Natural killer cell (primary cell): ENCODE measurements at regions not wholly inside any gene's neighbourhood (a gene's known extent, or its start where the extent isn't known, plus 50 kb on each side); places are given as distances from the start of the nearest gene placed in this dataset.
"Not testable (repeated sequence)": the region's sequence is repeated elsewhere in the genome, so short reads cannot be mapped to it uniquely, and the experiment has no call there.

Source experiments
- ATAC-seq, 3 donors: fragments of 150-1000 bp in 2 of 3; fragments of 200-7000 bp in 1 of 3; cut with Tn5 transposase; 1 replicate in 1 of 3; 2 replicates in 2 of 3; pipeline ENCODE4 v1.10.0; 2021; ENCODE audit warnings: mild to moderate bottlenecking in 2 of 3, moderate library complexity in 2 of 3
- DNase-seq, 2 donors: peaks; one replicate each; pipeline versions ENCODE4 v3.0.0 to v3.0.0-alpha.2; 2013 to 2021; ENCODE audit warnings: mixed read lengths in 1 of 2
- H3K27ac ChIP-seq: one replicate; pipeline ENCODE4 v1.5.1; 2013; ENCODE audit warnings: mild to moderate bottlenecking, low read length
- H3K27me3 ChIP-seq: one replicate; pipeline ENCODE4 v1.6.1; 2013; ENCODE audit warnings: low read length; ENCODE audit not compliant: control insufficient read depth, insufficient read depth
- H3K36me3 ChIP-seq: one replicate; pipeline ENCODE4 v1.6.1; 2013; ENCODE audit warnings: low read length; ENCODE audit not compliant: control insufficient read depth, insufficient read depth
- H3K4me1 ChIP-seq: one replicate; pipeline ENCODE4 v1.6.1; 2013; ENCODE audit warnings: low read length; ENCODE audit not compliant: control insufficient read depth, insufficient read depth
- H3K4me3 ChIP-seq: one replicate; pipeline ENCODE4 v1.5.1; 2013; ENCODE audit warnings: low read length
- H3K9me3 ChIP-seq: one replicate; pipeline ENCODE4 v1.6.1; 2013; ENCODE audit warnings: low read length; ENCODE audit not compliant: control insufficient read depth, insufficient read depth
- H3K27ac Mint-ChIP-seq, 2 donors: one replicate each; pipeline ENCODE4 v1.8.0; 2022; ENCODE audit warnings: mild to moderate bottlenecking in 2 of 2, mixed read lengths in 2 of 2, moderate library complexity in 1 of 2
- H3K27me3 Mint-ChIP-seq, 2 donors: one replicate each; pipeline ENCODE4 v1.8.0; 2022; ENCODE audit warnings: low read depth in 2 of 2, mixed read lengths in 2 of 2
- H3K36me3 Mint-ChIP-seq: one replicate; pipeline ENCODE4 v1.8.0; 2022; ENCODE audit warnings: mixed read lengths
- H3K4me1 Mint-ChIP-seq, 2 donors: one replicate each; pipeline ENCODE4 v1.8.0; 2022; ENCODE audit warnings: mixed read lengths in 2 of 2
- H3K4me3 Mint-ChIP-seq: one replicate; pipeline ENCODE4 v1.8.0; 2022; ENCODE audit warnings: mild to moderate bottlenecking, moderate library complexity, mixed read lengths
- H3K9me3 Mint-ChIP-seq, 2 donors: one replicate each; pipeline ENCODE4 v1.8.0; 2022; ENCODE audit warnings: mixed read lengths in 2 of 2
- WGBS: methylation state at CpG from one replicate; pipeline ENCODE4 v1.1.7; 2013; ENCODE audit warnings: missing lambda C conversion rate; ENCODE audit not compliant: insufficient coverage; 5-methylcytosine and 5-hydroxymethylcytosine counted together
- intact Hi-C: fragments of 100-400 bp; cut with micrococcal nuclease; formaldehyde crosslinking; loops from one replicate; pipeline ENCODE4 v1.14.2; 2022
- TF ChIP-seq, protein P1 (sequence below): fragments of 200-600 bp; IDR thresholded peaks from one replicate; pipeline ENCODE4 v1.8.0; 2022; ENCODE audit warnings: antibody characterized with exemption

DNA sequence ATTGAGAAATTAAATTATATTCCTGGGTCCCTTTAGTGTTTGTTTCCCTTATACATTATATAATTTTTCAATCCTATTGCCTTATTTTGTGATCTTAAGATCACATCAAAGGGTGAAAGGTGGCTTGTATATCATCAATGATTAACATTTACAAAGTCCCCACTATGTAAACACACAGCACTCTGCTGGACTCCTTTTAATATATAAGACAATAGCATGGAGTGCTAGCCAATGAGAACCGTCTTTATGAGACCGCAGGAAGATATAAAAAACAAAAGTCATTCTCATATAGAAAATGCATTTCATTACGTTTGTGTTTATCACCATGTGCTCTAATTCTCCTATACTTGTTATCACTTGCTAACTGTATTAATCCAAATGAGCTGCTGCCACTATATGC is 108.5 kb downstream of the HOXA1 start:
- DNase-seq (no peak), ATAC-seq (no peak)
- H3K27me3 ChIP-seq: no peaks in the 10 kb centered on the region
- 88% methylated on average over 1 of the region's 3 CpGs for WGBS
- no peaks in the 10 kb centered on the region for H3K36me3 ChIP-seq
- intact Hi-C loops: no loop called here
- H3K36me3 Mint-ChIP-seq: no peaks in the 10 kb centered on the region
- no peak overlapping the region for H3K27ac ChIP-seq
- no peaks in the 10 kb centered on the region for H3K9me3 Mint-ChIP-seq
- TF ChIP-seq, protein P1, sequence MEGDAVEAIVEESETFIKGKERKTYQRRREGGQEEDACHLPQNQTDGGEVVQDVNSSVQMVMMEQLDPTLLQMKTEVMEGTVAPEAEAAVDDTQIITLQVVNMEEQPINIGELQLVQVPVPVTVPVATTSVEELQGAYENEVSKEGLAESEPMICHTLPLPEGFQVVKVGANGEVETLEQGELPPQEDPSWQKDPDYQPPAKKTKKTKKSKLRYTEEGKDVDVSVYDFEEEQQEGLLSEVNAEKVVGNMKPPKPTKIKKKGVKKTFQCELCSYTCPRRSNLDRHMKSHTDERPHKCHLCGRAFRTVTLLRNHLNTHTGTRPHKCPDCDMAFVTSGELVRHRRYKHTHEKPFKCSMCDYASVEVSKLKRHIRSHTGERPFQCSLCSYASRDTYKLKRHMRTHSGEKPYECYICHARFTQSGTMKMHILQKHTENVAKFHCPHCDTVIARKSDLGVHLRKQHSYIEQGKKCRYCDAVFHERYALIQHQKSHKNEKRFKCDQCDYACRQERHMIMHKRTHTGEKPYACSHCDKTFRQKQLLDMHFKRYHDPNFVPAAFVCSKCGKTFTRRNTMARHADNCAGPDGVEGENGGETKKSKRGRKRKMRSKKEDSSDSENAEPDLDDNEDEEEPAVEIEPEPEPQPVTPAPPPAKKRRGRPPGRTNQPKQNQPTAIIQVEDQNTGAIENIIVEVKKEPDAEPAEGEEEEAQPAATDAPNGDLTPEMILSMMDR: no peak
- no peaks in the 10 kb centered on the region for H3K4me1 Mint-ChIP-seq
- no peaks in the 10 kb centered on the region for H3K9me3 ChIP-seq
- H3K4me3 Mint-ChIP-seq: no peak overlapping the region
- H3K4me1 ChIP-seq: no peaks in the 10 kb centered on the region
- H3K4me3 ChIP-seq: no peak overlapping the region
- no peak overlapping the region for H3K27ac Mint-ChIP-seq
- H3K27me3 Mint-ChIP-seq: peaks cover 2 to 18% of the 10 kb centered on the region in 2 donors

DNA sequence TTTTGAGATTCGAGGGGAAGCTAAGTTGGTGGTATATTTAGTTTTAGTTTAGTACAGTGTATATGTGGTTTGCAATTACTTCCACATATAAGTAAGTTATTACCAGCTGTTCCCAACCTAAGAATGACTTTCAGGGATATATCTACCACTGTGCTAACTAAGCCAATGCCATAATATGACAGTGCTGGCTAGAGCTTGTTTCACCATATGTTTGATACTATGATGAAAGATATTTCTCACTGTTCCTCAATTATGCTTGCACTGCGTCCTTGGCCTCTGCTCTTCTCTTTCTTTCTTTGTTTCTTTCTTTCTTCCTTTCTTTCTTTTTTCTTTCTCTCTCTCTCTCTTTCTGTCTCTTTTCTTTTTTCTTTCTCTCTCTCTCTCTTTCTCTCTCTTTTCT is 113.8 kb upstream of the SKAP2 start:
- H3K9me3 ChIP-seq: peaks cover 4% of the 10 kb centered on the region
- TF ChIP-seq, protein P1: no peak
- 88% methylated on average over 1 of the region's 2 CpGs for WGBS
- DNase-seq (no peak), ATAC-seq (no peak)
- H3K4me3 ChIP-seq: no peak overlapping the region
- intact Hi-C loops: no loop called here
- H3K27me3 Mint-ChIP-seq: peaks cover 6 to 29% of the 10 kb centered on the region in 2 donors
- H3K4me1 Mint-ChIP-seq: no peaks in the 10 kb centered on the region
- H3K27ac ChIP-seq: no peak overlapping the region
- H3K36me3 ChIP-seq: no peaks in the 10 kb centered on the region
- H3K27me3 ChIP-seq: no peaks in the 10 kb centered on the region
- no peak overlapping the region for H3K4me3 Mint-ChIP-seq
- H3K4me1 ChIP-seq: no peaks in the 10 kb centered on the region
- no peak overlapping the region for H3K27ac Mint-ChIP-seq
- H3K36me3 Mint-ChIP-seq: peaks cover under 1% of the 10 kb centered on the region
- no peaks in the 10 kb centered on the region for H3K9me3 Mint-ChIP-seq

DNA sequence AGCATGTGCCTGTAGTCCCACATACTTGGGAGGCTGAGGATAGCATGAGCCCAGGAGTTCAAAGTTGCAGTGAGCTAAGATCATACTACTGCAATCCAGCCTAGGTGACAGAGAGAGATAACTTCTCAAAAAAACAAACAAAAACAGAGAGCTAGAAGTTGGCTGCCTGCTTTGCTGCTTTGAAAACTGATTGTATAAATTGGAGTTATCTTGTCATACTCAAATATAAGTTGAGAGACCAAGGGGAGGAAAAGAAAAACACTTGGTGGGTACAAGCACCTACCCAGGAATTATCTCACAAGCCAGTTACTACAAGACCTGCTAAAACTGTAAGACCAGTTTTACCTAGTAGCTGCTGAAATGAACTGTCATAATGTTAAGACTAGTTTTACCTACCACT is 112.5 kb upstream of the SKAP2 start:
- DNase-seq (no peak), ATAC-seq (no peak)
- TF ChIP-seq, protein P1: no peak
- Histone ChIP-seq H3K9me3 (peaks cover 8% of the 10 kb centered on the region), H3K4me1 (no peaks in the 10 kb centered on the region), H3K36me3 (no peaks in the 10 kb centered on the region), H3K27ac (no peak overlapping the region), H3K27me3 (no peaks in the 10 kb centered on the region), H3K4me3 (no peak overlapping the region)
- intact Hi-C loops: no loop called here
- Mint-ChIP-seq H3K4me1 (no peaks in the 10 kb centered on the region), H3K27me3 (peaks cover 6 to 26% of the 10 kb centered on the region in 2 donors), H3K27ac (no peak overlapping the region), H3K4me3 (no peak overlapping the region), H3K36me3 (peaks cover 13% of the 10 kb centered on the region), H3K9me3 (peaks cover 5 to 9% of the 10 kb centered on the region in 2 donors)

DNA sequence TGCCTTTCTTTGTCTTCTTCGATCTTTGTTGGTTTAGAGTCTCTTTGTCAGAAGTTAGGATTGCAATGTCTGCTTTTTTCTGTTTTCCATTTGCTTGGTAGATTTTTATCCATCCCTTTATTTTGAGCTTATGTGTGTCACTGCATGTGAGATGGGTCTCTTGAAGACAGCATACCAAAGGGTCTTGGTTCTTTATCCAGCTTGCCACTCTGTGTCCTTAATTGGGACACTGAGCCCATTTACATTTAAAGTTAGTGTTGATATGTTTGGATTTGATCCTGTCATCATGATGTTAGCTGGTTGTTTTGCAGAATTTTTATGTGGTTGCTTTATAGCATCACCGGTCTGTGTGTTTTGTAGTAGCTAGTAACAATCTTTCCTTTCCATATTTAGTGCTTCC is 107.5 kb upstream of the SKAP2 start:
- H3K4me1 Mint-ChIP-seq, intact Hi-C loops, ATAC-seq, H3K9me3 ChIP-seq, DNase-seq, H3K36me3 ChIP-seq, H3K4me1 ChIP-seq, H3K27me3 ChIP-seq, H3K27ac ChIP-seq, H3K4me3 Mint-ChIP-seq, H3K4me3 ChIP-seq, H3K27ac Mint-ChIP-seq: not testable (repeated sequence)
- Mint-ChIP-seq H3K27me3 (peaks cover 16 to 40% of the 10 kb centered on the region in 2 donors), H3K36me3 (peaks cover 25% of the 10 kb centered on the region), H3K9me3 (peaks cover 12 to 17% of the 10 kb centered on the region in 2 donors)
- no CpG with 5 or more reads among the region's 2 CpGs for WGBS
